ENCODE measurements at regions not wholly inside any gene's neighbourhood (a gene's known extent, or its start where the extent isn't known, plus 50 kb on each side); places are given as distances from the start of the nearest gene placed in this dataset.

- peaks cover 36% of the 10 kb centered on the region for H3K4me1 ChIP-seq (ENCODE audit: insufficient read depth)
- H3K4me2 ChIP-seq (ENCODE audit: unreplicated experiment), result peak overlapping the region; percentile 43
- 0 out of 2 replicates have a peak overlapping the region, but pooled peaks have one; percentile 29 for H2AFZ ChIP-seq
- H3K27ac ChIP-seq, result peak overlapping the region; percentile 75
- no peaks in the 10 kb centered on the region for H3K79me2 ChIP-seq (ENCODE audit: insufficient read depth)
- 2 to 3% methylated on average over 4 of the region's 4 CpGs for WGBS, 2 experiments (ENCODE audit: low coverage in 1 of 2, low lambda C conversion rate in 2 of 2, missing lambda C conversion rate in 2 of 2)
- H3F3A ChIP-seq (ENCODE audit: insufficient read depth), result peaks cover 34% of the 10 kb centered on the region
- no peaks in the 10 kb centered on the region for H3K9me3 ChIP-seq (ENCODE audit: low read depth)
- in situ Hi-C loops (cut with MboI), result no loop called here
- no peaks in the 10 kb centered on the region for H3K36me3 ChIP-seq (ENCODE audit: low read depth)
- no peaks in the 10 kb centered on the region for H3K9me2 ChIP-seq (ENCODE audit: insufficient read depth)
- 0 out of 2 replicates have a peak overlapping the region, but pooled peaks have one; percentile 22 for H3K9ac ChIP-seq
- H4K20me1 ChIP-seq (ENCODE audit: insufficient read depth), result no peaks in the 10 kb centered on the region
- no peak overlapping the region for H3K4me3 ChIP-seq
- DNase-seq, result peak; percentile 79
- TF ChIP-seq EZH2 (IDR thresholded peaks at IDR 0.05; ENCODE audit: insufficient read depth, poor library complexity, severe bottlenecking) (no peak), EZH2phosphoT487 (IDR thresholded peaks at IDR 0.05; ENCODE audit: insufficient read depth, low read depth) (no peak)
- no peaks in the 10 kb centered on the region for H3K27me3 ChIP-seq (replicated peaks; ENCODE audit: insufficient read depth)
Measured at GRCh38 chr4:170391066-170391740, 301.4 kb upstream of the AADAT start.

GRCh38 chr4:170389411-170389810, 299.7 kb upstream of the AADAT start:
- Histone ChIP-seq H3K4me1 (ENCODE audit: insufficient read depth) (peaks cover 37% of the 10 kb centered on the region), H3K4me3 (no peak overlapping the region), H3K9ac (no peak overlapping the region), H3K27ac (no peak overlapping the region), H3F3A (ENCODE audit: insufficient read depth) (peaks cover 34% of the 10 kb centered on the region), H3K27me3 (replicated peaks; ENCODE audit: insufficient read depth) (no peaks in the 10 kb centered on the region), H3K4me2 (ENCODE audit: unreplicated experiment) (no peak overlapping the region), H3K9me3 (ENCODE audit: low read depth) (no peaks in the 10 kb centered on the region), H3K36me3 (ENCODE audit: low read depth) (no peaks in the 10 kb centered on the region), H4K20me1 (ENCODE audit: insufficient read depth) (no peaks in the 10 kb centered on the region), H3K9me2 (ENCODE audit: insufficient read depth) (no peaks in the 10 kb centered on the region), H2AFZ (no peak overlapping the region), H3K79me2 (ENCODE audit: insufficient read depth) (no peaks in the 10 kb centered on the region)
- TF ChIP-seq EZH2phosphoT487 (IDR thresholded peaks at IDR 0.05; ENCODE audit: insufficient read depth, low read depth) (no peak), EZH2 (IDR thresholded peaks at IDR 0.05; ENCODE audit: insufficient read depth, poor library complexity, severe bottlenecking) (no peak)
- no peak for DNase-seq
- in situ Hi-C loops (cut with MboI), result no loop called here
- 23 to 26% methylated on average over 5 of the region's 5 CpGs for WGBS, 2 experiments (ENCODE audit: low coverage in 1 of 2, low lambda C conversion rate in 2 of 2, missing lambda C conversion rate in 2 of 2)

GRCh38 chr4:170388255-170388654, 298.5 kb upstream of the AADAT start:
- no peaks in the 10 kb centered on the region for H3K9me3 ChIP-seq (ENCODE audit: low read depth)
- peaks cover 37% of the 10 kb centered on the region for H3K4me1 ChIP-seq (ENCODE audit: insufficient read depth)
- 3 to 4% methylated on average over 1 of the region's 1 CpG for WGBS, 2 experiments (ENCODE audit: low coverage in 1 of 2, low lambda C conversion rate in 2 of 2, missing lambda C conversion rate in 2 of 2)
- no peaks in the 10 kb centered on the region for H3K79me2 ChIP-seq (ENCODE audit: insufficient read depth)
- H4K20me1 ChIP-seq (ENCODE audit: insufficient read depth), result no peaks in the 10 kb centered on the region
- TF ChIP-seq EZH2 (IDR thresholded peaks at IDR 0.05; ENCODE audit: insufficient read depth, poor library complexity, severe bottlenecking), result no peak
- no peak for TF ChIP-seq EZH2phosphoT487 (IDR thresholded peaks at IDR 0.05; ENCODE audit: insufficient read depth, low read depth)
- H3K4me3 ChIP-seq, result no peak overlapping the region
- H2AFZ ChIP-seq, result no peak overlapping the region
- H3K9ac ChIP-seq, result no peak overlapping the region
- H3K27ac ChIP-seq, result 0 out of 2 replicates have a peak overlapping the region, but pooled peaks have one; percentile 23
- in situ Hi-C loops (cut with MboI), result no loop called here
- H3K9me2 ChIP-seq (ENCODE audit: insufficient read depth), result no peaks in the 10 kb centered on the region
- H3K36me3 ChIP-seq (ENCODE audit: low read depth), result no peaks in the 10 kb centered on the region
- DNase-seq, result peak; percentile 69
- no peaks in the 10 kb centered on the region for H3K27me3 ChIP-seq (replicated peaks; ENCODE audit: insufficient read depth)
- peaks cover 34% of the 10 kb centered on the region for H3F3A ChIP-seq (ENCODE audit: insufficient read depth)
- no peak overlapping the region for H3K4me2 ChIP-seq (ENCODE audit: unreplicated experiment)

GRCh38 chr4:170386971-170387370, 297.2 kb upstream of the AADAT start:
- H3K9ac ChIP-seq, result no peak overlapping the region
- H3K79me2 ChIP-seq (ENCODE audit: insufficient read depth), result no peaks in the 10 kb centered on the region
- H3K9me2 ChIP-seq (ENCODE audit: insufficient read depth), result no peaks in the 10 kb centered on the region
- no peak for TF ChIP-seq EZH2phosphoT487 (IDR thresholded peaks at IDR 0.05; ENCODE audit: insufficient read depth, low read depth)
- no peak for TF ChIP-seq EZH2 (IDR thresholded peaks at IDR 0.05; ENCODE audit: insufficient read depth, poor library complexity, severe bottlenecking)
- H3K4me1 ChIP-seq (ENCODE audit: insufficient read depth), result peaks cover 34% of the 10 kb centered on the region
- no peaks in the 10 kb centered on the region for H3K9me3 ChIP-seq (ENCODE audit: low read depth)
- H3K4me2 ChIP-seq (ENCODE audit: unreplicated experiment), result peak overlapping the region; percentile 31
- peak overlapping the region; percentile 24 for H3K27ac ChIP-seq
- no peaks in the 10 kb centered on the region for H3K36me3 ChIP-seq (ENCODE audit: low read depth)
- H3K4me3 ChIP-seq, result peak overlapping the region; percentile 2; the same call in 1 of the 2 replicates
- peak; percentile 71 for DNase-seq
- no peaks in the 10 kb centered on the region for H4K20me1 ChIP-seq (ENCODE audit: insufficient read depth)
- in situ Hi-C loops (cut with MboI), result no loop called here
- no peak overlapping the region for H2AFZ ChIP-seq
- peaks cover 34% of the 10 kb centered on the region for H3F3A ChIP-seq (ENCODE audit: insufficient read depth)
- no peaks in the 10 kb centered on the region for H3K27me3 ChIP-seq (replicated peaks; ENCODE audit: insufficient read depth)
- WGBS, 2 experiments (ENCODE audit: low coverage in 1 of 2, low lambda C conversion rate in 2 of 2, missing lambda C conversion rate in 2 of 2), result 25 to 32% methylated on average over 2 of the region's 2 CpGs

Data from GM23248 (cell line).